KOPT-K1 (cell line): ENCODE measurements at regions not wholly inside any gene's neighbourhood (a gene's known extent, or its start where the extent isn't known, plus 50 kb on each side); places are given as distances from the start of the nearest gene placed in this dataset.

Experiments used
- H3K27ac ChIP-seq: fragments of 200-600 bp; sonication (generic); 2 replicates; pipeline ENCODE4 v1.5.1; 2016; ENCODE audit warnings: antibody characterized with exemption, mild to moderate bottlenecking, low read depth, low read length; ENCODE audit not compliant: poor library complexity, severe bottlenecking
- H3K36me3 ChIP-seq: fragments of 200-600 bp; sonication (generic); 2 replicates; pipeline ENCODE4 v1.5.1; 2017; ENCODE audit warnings: antibody characterized with exemption, mild to moderate bottlenecking, low read length, moderate library complexity; ENCODE audit not compliant: insufficient read depth
- H3K9me3 ChIP-seq: fragments of 200-600 bp; sonication (generic); 2 replicates; pipeline ENCODE4 v1.5.1; 2017; ENCODE audit warnings: antibody characterized with exemption, low read length, mild to moderate bottlenecking; ENCODE audit not compliant: insufficient read depth, poor library complexity, severe bottlenecking

- no peak overlapping the region for H3K27ac ChIP-seq
- H3K36me3 ChIP-seq = no peaks in the 10 kb centered on the region
- H3K9me3 ChIP-seq = no peaks in the 10 kb centered on the region
Observed at GRCh38 chr15:62558640-62559380, 393.7 kb upstream of the C2CD4B start.

DNA sequence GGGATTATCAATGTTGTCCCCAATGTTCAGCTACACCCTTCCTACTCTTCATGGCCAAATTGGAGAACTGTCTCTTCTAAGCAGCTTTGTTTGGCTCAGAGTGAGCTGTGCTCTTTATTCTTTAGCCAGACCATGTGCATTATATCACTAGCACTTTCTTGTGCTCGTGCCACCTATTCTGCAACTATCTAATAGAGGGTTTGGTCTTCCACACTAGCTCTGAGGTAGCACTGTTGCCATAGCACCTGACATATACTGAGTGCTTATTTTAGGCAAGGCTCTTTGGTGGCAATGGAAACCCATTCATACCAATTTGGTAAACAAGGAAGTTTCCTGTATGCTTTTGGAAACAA is 394.3 kb upstream of the C2CD4B start:
- Histone ChIP-seq H3K36me3 (no peaks in the 10 kb centered on the region), H3K9me3 (no peaks in the 10 kb centered on the region), H3K27ac (no peak overlapping the region)

DNA sequence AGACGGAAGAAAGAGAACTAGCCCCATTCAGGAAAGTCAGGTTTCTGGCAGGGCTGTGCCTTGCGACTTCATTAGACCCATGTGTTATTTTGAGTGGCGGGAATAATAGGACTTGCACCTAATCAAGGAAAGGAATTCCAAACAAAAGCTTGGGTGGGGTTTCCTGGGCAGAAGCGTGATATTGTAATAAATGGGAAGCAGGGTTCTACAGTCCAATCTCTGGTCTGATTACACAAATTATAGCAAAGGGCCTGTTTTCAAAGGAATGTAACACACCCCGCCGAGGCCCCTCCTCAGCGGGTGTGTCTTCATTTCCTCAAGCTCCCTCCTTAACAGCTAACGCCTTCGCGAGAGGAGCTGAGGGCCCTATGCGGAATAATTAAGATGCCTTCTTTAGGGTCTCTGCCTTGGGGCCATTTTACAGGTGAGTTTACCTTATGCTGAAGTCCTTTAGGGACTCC is 396.0 kb upstream of the C2CD4B start:
- Histone ChIP-seq H3K27ac (no peak overlapping the region), H3K9me3 (no peaks in the 10 kb centered on the region), H3K36me3 (no peaks in the 10 kb centered on the region)

DNA sequence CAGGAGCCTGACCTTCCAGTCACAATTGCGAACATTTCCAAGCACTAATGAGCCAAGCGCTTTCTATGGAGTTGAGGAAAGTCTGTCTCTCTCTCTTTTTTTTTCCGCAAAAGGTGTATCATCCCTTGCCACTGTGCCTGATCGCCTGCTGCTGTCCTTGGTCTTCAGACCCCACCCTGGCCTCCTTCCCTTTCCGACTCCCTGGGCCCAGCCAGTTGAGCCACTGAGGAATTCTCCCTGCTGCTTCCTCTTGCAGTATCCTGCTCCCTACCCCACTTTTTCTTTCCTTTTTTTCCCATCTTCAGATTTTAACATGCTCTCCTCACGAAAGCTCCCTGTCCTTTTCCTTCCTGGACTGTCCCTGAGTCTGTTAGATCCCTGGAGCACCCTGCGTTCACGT is 396.5 kb upstream of the C2CD4B start:
- Histone ChIP-seq H3K9me3 (no peaks in the 10 kb centered on the region), H3K36me3 (no peaks in the 10 kb centered on the region), H3K27ac (no peak overlapping the region)

DNA sequence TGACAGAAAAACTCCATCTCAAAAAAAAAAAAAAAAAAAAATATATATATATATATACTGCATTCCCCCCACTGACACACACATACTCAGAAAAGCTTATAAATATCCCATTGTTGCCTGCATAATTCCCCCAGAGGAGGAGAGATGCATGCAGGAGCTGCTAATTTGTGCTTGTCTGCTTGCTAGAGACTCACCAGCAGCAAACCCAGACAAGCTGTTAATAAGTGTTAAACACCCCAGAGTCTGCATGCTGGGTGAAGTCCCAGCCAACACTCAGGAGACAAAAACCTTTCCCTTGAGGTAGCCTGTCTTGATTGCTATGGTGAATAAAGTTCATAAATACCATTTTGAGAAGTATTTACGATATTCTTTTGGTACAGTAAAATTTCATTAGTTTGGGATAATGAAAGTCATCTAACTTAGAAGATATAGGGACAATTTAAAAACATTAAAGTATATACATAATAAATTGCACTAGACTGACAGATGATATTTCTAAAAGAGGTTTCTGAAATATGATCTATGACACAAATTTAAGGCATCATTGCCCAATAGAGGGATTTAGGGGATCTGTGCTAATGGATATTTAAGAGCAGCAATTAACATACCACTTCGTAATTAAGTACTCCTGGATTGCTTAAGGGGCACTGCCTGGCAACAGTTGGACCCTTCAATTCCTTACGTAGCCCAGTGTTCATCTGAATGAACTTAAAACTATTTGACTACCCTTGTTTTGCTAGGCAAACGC is 400.0 kb upstream of the C2CD4B start:
- Histone ChIP-seq H3K9me3 (no peaks in the 10 kb centered on the region), H3K36me3 (no peaks in the 10 kb centered on the region), H3K27ac (no peak overlapping the region)

GRCh38 chr15:62565634-62566026 is 400.5 kb upstream of the C2CD4B start:
- no peak overlapping the region for H3K27ac ChIP-seq
- no peaks in the 10 kb centered on the region for H3K36me3 ChIP-seq
- no peaks in the 10 kb centered on the region for H3K9me3 ChIP-seq

DNA sequence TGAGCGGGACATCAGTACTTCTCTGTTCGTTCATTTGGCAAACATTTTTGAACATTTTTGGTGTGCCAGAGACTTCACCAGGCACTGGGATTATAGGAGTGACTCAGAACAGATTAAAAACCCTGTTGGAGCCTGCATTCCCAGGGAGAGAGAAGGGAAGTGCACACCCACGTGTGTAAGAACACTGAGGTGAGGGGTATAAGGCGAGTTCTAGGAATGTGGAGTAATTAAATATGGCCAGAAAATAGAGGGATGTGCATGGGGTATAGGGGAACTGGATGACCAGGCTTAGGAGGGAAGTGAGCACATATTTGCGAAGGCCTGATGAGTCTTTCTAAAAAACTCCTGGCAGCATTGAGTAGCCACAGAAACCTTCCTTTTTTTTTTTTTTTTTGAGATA is 401.2 kb upstream of the C2CD4B start:
- H3K9me3 ChIP-seq = no peaks in the 10 kb centered on the region
- H3K27ac ChIP-seq = no peak overlapping the region
- no peaks in the 10 kb centered on the region for H3K36me3 ChIP-seq

DNA sequence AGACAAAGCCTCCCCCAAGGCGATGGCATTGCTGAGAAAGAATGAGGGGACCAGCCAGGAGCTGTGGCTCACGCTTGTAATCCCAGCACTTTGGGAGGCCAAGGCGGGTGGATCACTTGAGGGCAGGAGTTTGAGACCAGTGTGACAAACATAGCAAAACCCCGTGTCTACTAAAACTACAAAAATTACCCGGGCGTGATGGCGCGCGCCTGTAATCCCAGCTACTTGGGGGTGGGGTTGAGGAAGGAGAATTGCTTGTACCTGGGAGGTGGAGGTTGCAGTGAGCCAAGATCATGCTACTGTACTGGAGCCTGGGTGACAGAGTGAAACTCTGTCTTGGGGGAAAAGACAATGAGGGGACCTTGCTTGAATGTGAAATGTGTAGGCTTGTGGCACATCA is 402.4 kb upstream of the C2CD4B start:
- Histone ChIP-seq H3K27ac (no peak overlapping the region), H3K9me3 (no peaks in the 10 kb centered on the region), H3K36me3 (no peaks in the 10 kb centered on the region)

GRCh38 chr15:62568004-62568403 is 402.9 kb upstream of the C2CD4B start:
- Histone ChIP-seq H3K36me3 (no peaks in the 10 kb centered on the region), H3K9me3 (no peaks in the 10 kb centered on the region), H3K27ac (no peak overlapping the region)

DNA sequence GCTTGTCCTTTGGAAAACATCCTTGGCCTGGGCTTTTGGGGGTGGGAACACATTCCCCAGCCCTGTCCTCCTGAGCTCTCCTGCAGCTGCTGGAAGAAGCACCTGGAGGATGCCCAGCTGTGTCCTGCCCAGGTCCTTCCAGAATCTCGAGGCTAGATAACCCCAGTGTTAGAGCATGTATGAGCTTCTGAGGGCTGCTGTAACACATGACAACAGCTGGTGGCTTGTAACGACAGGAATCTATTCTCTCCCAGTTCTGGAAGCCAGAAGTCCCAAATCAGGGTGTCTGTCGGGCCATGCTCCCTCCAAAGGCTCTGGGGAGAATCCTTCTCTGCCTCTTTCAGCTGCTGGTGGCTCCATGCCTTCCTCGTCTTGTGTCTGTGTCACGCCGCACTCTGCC is 403.6 kb upstream of the C2CD4B start:
- no peak overlapping the region for H3K27ac ChIP-seq
- no peaks in the 10 kb centered on the region for H3K36me3 ChIP-seq
- H3K9me3 ChIP-seq = no peaks in the 10 kb centered on the region

DNA sequence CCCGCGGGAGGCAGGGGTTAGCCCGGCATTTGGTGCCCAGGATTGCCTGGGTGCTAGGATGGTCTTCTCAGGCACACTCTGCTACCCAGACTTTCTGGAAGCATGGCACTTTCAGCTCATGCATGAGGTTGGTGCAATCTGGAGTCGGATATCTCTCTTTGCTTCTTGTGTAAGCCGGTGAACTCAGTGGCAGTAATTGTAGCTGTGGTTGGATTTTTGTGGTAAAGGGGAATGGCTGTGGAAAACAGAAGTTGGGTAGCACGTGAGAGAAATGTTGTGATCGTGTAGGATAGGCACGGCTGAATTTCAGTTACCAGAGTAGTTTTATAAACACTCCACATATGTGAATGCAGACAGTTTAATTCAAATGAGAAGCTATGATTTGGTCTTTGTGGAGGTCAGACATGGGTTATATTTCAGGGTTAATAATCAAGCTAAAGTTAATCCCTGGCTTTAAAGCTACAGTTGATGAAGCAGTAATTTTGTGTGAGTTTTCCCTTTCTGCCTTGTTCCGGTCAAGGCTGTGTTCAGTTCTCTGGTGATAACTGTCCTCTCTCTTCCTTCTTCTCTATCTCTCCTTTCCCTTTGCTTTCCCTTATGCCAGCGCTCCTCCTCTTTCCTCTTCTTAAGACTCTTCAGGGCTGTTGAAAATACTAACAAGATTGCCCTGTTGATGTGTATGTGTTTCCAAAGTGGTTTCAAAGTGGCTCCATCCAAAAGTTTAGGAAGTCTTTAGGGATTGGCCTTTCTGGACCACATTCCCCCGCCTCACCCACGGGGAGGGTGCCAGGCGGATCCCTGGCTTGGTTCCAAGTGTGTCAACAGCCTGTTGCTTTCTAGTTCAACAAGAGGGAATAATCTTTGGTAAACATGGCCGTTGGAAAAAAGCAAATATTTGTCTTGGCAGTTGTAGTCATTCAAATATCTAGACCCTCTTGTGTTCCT is 404.6 kb upstream of the C2CD4B start:
- Histone ChIP-seq H3K27ac (no peak overlapping the region), H3K9me3 (no peaks in the 10 kb centered on the region)

DNA sequence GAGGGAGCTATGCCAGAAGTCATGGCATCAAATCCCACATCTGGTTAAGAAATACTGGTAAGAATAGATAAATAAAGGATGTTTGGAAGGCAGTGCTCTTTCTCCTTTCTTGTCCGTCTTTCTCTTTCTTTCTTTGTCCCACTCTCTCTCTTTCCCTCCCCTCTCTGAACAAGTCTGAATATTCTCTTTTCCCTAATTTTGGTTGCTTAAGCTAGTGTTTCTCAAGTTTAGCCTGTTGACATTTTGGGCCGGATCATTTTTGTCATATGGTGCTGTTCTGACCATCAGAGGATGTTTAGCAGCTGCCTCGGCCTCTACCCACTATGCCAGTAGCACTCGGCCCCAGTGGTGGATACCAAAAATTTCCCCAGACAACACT is 405.3 kb upstream of the C2CD4B start:
- H3K27ac ChIP-seq = no peak overlapping the region
- H3K36me3 ChIP-seq = no peaks in the 10 kb centered on the region
- no peaks in the 10 kb centered on the region for H3K9me3 ChIP-seq

More for the DNA sequence above, 404.6 kb upstream of the C2CD4B start:
- no peaks in the 10 kb centered on the region for H3K36me3 ChIP-seq

GRCh38 chr15:62571072-62571471 is 406.0 kb upstream of the C2CD4B start:
- Histone ChIP-seq H3K36me3 (no peaks in the 10 kb centered on the region), H3K27ac (no peak overlapping the region), H3K9me3 (no peaks in the 10 kb centered on the region)

DNA sequence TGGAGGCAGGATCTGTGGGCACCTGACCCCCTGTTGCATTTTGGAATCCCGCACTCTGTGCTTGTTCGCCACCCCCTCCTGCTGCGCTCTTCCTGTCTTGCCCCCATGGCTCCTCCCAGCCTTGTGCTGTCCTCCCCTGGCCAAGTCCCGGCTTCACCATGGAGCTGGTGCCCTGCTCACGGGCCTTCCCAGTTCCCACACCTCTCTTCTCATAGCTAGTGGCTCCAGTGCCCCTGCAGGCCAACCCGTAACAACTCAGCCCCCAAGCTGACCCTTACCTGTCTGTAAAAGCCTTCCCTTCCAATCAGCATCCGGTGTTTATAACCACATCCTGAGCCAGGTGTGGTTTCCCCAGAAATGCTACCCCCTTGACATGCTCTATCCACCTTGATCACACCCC is 407.7 kb upstream of the C2CD4B start:
- H3K27ac ChIP-seq = no peak overlapping the region
- no peaks in the 10 kb centered on the region for H3K36me3 ChIP-seq
- H3K9me3 ChIP-seq = no peaks in the 10 kb centered on the region

- no peaks in the 10 kb centered on the region for H3K36me3 ChIP-seq
- no peaks in the 10 kb centered on the region for H3K9me3 ChIP-seq
- no peak overlapping the region for H3K27ac ChIP-seq
Observed at GRCh38 chr15:62573876-62574275, 408.8 kb upstream of the C2CD4B start.
